C1 segment of cervical spinal cord (tissue), 14 donors: ENCODE measurements at regions not wholly inside any gene's neighbourhood (a gene's known extent, or its start where the extent isn't known, plus 50 kb on each side); places are given as distances from the start of the nearest gene placed in this dataset.
"Not testable (repeated sequence)": the region's sequence is repeated elsewhere in the genome, so short reads cannot be mapped to it uniquely, and the experiment has no call there.

Experiments used
- DNase-seq, 14 donors: peaks; one replicate each; lab custom pipeline; 2025; lab: John Stamatoyannopoulos, UW

- DNase-seq = no peak
Observed at GRCh38 chr4:53716471-53717063, 125.3 kb upstream of the LNX1 start.

- no peak for DNase-seq
Observed at GRCh38 chr4:53716011-53716410, 124.7 kb upstream of the LNX1 start.

GRCh38 chr4:53714236-53715140 lies 123.2 kb upstream of the LNX1 start:
- DNase-seq = no peak

- no peak for DNase-seq
Observed at GRCh38 chr4:53713767-53714166, 122.5 kb upstream of the LNX1 start.

- DNase-seq = no peak
Observed at GRCh38 chr4:53713296-53713695, 122.0 kb upstream of the LNX1 start.

GRCh38 chr4:53712408-53713020 lies 121.2 kb upstream of the LNX1 start:
- DNase-seq = no peak

- DNase-seq = no peak
Observed at GRCh38 chr4:53711926-53712325, 120.6 kb upstream of the LNX1 start.

- no peak for DNase-seq
Observed at GRCh38 chr4:53709693-53710092, 118.4 kb upstream of the LNX1 start.

GRCh38 chr4:53707491-53707890 lies 116.2 kb upstream of the LNX1 start:
- no peak for DNase-seq

GRCh38 chr4:53706422-53707032 lies 115.2 kb upstream of the LNX1 start:
- peak in 1 of 14 donors; percentile 1 for DNase-seq

- DNase-seq = no peak
Observed at GRCh38 chr4:53705972-53706371, 114.7 kb upstream of the LNX1 start.

- no peak for DNase-seq
Observed at GRCh38 chr4:53705151-53705764, 114.0 kb upstream of the LNX1 start.

- no peak for DNase-seq
Observed at GRCh38 chr4:53704329-53704728, 113.0 kb upstream of the LNX1 start.

GRCh38 chr4:53703267-53703655 lies 112.0 kb upstream of the LNX1 start:
- DNase-seq = no peak

GRCh38 chr4:53702334-53703266 lies 111.3 kb upstream of the LNX1 start:
- DNase-seq = peak in 13 of 14 donors; percentile 6 to 74 (median 44)

- DNase-seq = not testable (repeated sequence)
Observed at GRCh38 chr4:53701260-53701659, 110.0 kb upstream of the LNX1 start.

GRCh38 chr4:53699310-53699709 lies 108.0 kb upstream of the LNX1 start:
- not testable (repeated sequence) for DNase-seq

- no peak for DNase-seq
Observed at GRCh38 chr4:53697016-53697685, 105.9 kb upstream of the LNX1 start.

- no peak for DNase-seq
Observed at GRCh38 chr4:53695540-53696463, 104.5 kb upstream of the LNX1 start.
